Calu3 (cell line): ENCODE measurements at regions not wholly inside any gene's neighbourhood (a gene's known extent, or its start where the extent isn't known, plus 50 kb on each side); places are given as distances from the start of the nearest gene placed in this dataset.
A peak's percentile ranks its signal among the peaks of the same experiment; 100 is the strongest.

Source experiments
- BruUV-seq: library from RNA; stranded (reverse); fragments of 400-500 nt; replicated peaks from 2 replicates; lab custom pipeline; 2021; lab: Mats Ljungman, UMichigan
- CTCF ChIA-PET: fragments of 300-600 bp; sonication (Branson Sonifier 250); formaldehyde crosslinking; loops from one replicate; lab custom pipeline; 2022; ENCODE audit warnings: antibody characterized with exemption; lab: Charles Lee
- DNase-seq: peaks from one replicate; pipeline ENCODE4 v3.0.0; 2022
- H3K27ac Mint-ChIP-seq: one replicate; pipeline ENCODE4 v1.8.0; 2022; ENCODE audit warnings: mixed read lengths; ENCODE audit not compliant: unreplicated experiment
- H3K27me3 Mint-ChIP-seq: one replicate; pipeline ENCODE4 v1.8.0; 2022; ENCODE audit warnings: mixed read lengths; ENCODE audit not compliant: unreplicated experiment
- H3K36me3 Mint-ChIP-seq: one replicate; pipeline ENCODE4 v1.8.0; 2022; ENCODE audit warnings: mild to moderate bottlenecking, moderate library complexity, mixed read lengths; ENCODE audit not compliant: insufficient read depth, unreplicated experiment
- H3K4me1 Mint-ChIP-seq: one replicate; pipeline ENCODE4 v1.8.0; 2022; ENCODE audit warnings: mild to moderate bottlenecking, low read depth, mixed read lengths; ENCODE audit not compliant: unreplicated experiment
- H3K4me3 Mint-ChIP-seq: one replicate; pipeline ENCODE4 v1.8.0; 2022; ENCODE audit warnings: mild to moderate bottlenecking, low read depth, moderate library complexity, mixed read lengths; ENCODE audit not compliant: unreplicated experiment
- H3K9me3 Mint-ChIP-seq: one replicate; pipeline ENCODE4 v1.8.0; 2022; ENCODE audit warnings: low read depth, mixed read lengths; ENCODE audit not compliant: unreplicated experiment
- CTCF ChIP-seq: fragments of 200-600 bp; IDR thresholded peaks from one replicate; pipeline ENCODE4 v1.8.0; 2022; ENCODE audit warnings: antibody characterized with exemption; ENCODE audit not compliant: unreplicated experiment
- intact Hi-C: fragments of 100-400 bp; cut with micrococcal nuclease; formaldehyde crosslinking; loops from one replicate; pipeline ENCODE4 v1.10.0; 2022; ENCODE audit not compliant: unreplicated experiment

- CTCF ChIA-PET = interaction anchor here (0.5 to 1.2 kb wide), 5 partner anchors 32 to 173 kb away, joined by 3 to 4 read pairs (median 3); no protein-coding TSS in a partner anchor
- peak; percentile 64 for TF ChIP-seq CTCF
- Mint-ChIP-seq H3K27ac (no peak overlapping the region), H3K4me1 (no peaks in the 10 kb centered on the region), H3K9me3 (no peaks in the 10 kb centered on the region), H3K4me3 (no peak overlapping the region), H3K36me3 (no peaks in the 10 kb centered on the region), H3K27me3 (no peaks in the 10 kb centered on the region)
- no TSS peak for BruUV-seq
- intact Hi-C loops = loop anchor here (5.0 to 10.0 kb wide), 3 partner anchors 174 to 711 kb away; no protein-coding TSS in a partner anchor
- DNase-seq = peak; percentile 53
These were observed 229.1 kb upstream of the SLC14A2 start for GRCh38 chr18:45386041-45386655.

GRCh38 chr18:45387229-45387628, 228.0 kb upstream of the SLC14A2 start:
- H3K27me3 Mint-ChIP-seq = no peaks in the 10 kb centered on the region
- no peaks in the 10 kb centered on the region for H3K36me3 Mint-ChIP-seq
- intact Hi-C loops = loop anchor here (5.0 to 10.0 kb wide), 3 partner anchors 175 to 712 kb away; no protein-coding TSS in a partner anchor
- TF ChIP-seq CTCF = no peak
- H3K4me1 Mint-ChIP-seq = no peaks in the 10 kb centered on the region
- no peak overlapping the region for H3K27ac Mint-ChIP-seq
- no peak for DNase-seq
- H3K9me3 Mint-ChIP-seq = no peaks in the 10 kb centered on the region
- BruUV-seq = no TSS peak
- no peak overlapping the region for H3K4me3 Mint-ChIP-seq
- CTCF ChIA-PET = interaction anchor here (0.6 kb wide), 1 partner anchor 165 kb away, joined by 5 read pairs; no protein-coding TSS in a partner anchor

- peaks cover under 1% of the 10 kb centered on the region for H3K4me1 Mint-ChIP-seq
- peaks cover 12% of the 10 kb centered on the region for H3K27me3 Mint-ChIP-seq
- no peaks in the 10 kb centered on the region for H3K9me3 Mint-ChIP-seq
- no peak overlapping the region for H3K4me3 Mint-ChIP-seq
- DNase-seq = no peak
- no peak overlapping the region for H3K27ac Mint-ChIP-seq
- CTCF ChIA-PET = no interaction called here
- intact Hi-C loops = no loop called here
- no TSS peak for BruUV-seq
- TF ChIP-seq CTCF = no peak
- H3K36me3 Mint-ChIP-seq = no peaks in the 10 kb centered on the region
These were observed 216.8 kb upstream of the SLC14A2 start for GRCh38 chr18:45398448-45398847.

- DNase-seq = no peak
- CTCF ChIA-PET = no interaction called here
- intact Hi-C loops = no loop called here
- Mint-ChIP-seq H3K9me3 (peaks cover 4% of the 10 kb centered on the region), H3K4me1 (peaks cover 7% of the 10 kb centered on the region), H3K4me3 (no peak overlapping the region), H3K27ac (no peak overlapping the region), H3K27me3 (peaks cover 12% of the 10 kb centered on the region), H3K36me3 (no peaks in the 10 kb centered on the region)
- no peak for TF ChIP-seq CTCF
- no TSS peak for BruUV-seq
These were observed 216.1 kb upstream of the SLC14A2 start for GRCh38 chr18:45399146-45399545.
